ENCODE measurements at regions not wholly inside any gene's neighbourhood (a gene's known extent, or its start where the extent isn't known, plus 50 kb on each side); places are given as distances from the start of the nearest gene placed in this dataset.
"Not testable (repeated sequence)": the region's sequence is repeated elsewhere in the genome, so short reads cannot be mapped to it uniquely, and the experiment has no call there.

DNA sequence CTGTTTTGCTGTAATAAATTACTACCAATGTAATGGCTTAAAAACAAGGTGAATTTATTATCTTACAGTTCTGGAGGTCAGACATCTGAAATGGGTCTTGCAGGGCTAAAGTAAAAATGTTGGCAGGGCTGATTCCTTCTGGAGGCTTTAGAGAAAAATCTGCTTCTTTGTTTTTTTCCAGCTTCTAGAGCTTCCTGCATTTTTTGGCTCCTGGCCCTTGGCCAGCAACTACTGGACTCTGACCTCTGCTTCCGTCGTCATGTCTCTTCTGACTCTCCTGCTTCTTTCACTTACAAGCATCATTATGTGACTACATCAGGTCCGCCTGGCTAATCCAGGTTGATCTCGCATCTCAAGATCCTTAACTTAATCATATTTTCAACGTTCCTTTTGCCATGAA lies 350.9 kb downstream of the S1PR1 start:
- no peak for DNase-seq

DNA sequence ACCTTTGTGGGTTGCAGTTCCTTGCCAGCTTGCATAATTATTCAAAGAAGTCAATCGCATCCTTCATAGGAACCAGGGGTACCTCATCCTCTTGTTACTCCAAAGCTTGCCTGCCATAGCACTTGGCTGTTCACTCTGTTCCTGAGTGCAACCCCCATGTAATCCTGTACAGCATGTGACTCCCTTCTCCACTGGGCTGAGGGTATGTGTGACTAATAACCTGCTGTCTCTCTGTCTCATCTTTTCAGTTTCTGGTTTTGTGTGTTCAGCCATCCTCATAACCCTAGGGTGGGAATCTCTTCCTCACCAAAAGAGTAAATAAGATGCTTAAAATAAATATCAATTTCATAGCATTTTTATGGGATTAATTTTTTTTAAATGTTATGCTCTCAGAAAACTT lies 351.9 kb downstream of the S1PR1 start:
- no peak for DNase-seq

GRCh38 chr1:101592845-101593244 lies 356.0 kb downstream of the S1PR1 start:
- no peak for DNase-seq

- no peak for DNase-seq
Observed at GRCh38 chr1:101595881-101596374, 359.1 kb downstream of the S1PR1 start.

DNA sequence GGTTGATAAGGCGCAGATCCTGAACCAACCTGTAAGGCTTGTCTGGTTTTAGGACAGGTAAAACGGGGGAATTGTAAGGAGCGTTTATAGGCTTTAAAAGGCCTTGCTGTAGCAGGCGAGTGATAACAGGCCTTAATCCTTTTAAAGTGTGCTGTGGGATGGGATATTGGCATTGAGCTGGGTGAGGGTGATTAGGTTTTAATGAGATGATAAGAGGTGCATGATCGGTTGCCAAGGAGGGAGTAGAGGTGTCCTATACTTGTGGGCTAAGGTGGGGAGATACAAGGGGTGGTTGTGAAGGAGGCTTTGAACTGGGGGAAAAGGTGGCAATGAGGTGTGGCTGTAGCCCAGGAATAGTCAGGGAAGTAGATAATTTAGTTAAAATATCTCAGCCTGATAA lies 363.8 kb downstream of the S1PR1 start:
- not testable (repeated sequence) for DNase-seq

- DNase-seq = no peak
Observed at GRCh38 chr1:101603726-101604125, 366.9 kb downstream of the S1PR1 start.

DNA sequence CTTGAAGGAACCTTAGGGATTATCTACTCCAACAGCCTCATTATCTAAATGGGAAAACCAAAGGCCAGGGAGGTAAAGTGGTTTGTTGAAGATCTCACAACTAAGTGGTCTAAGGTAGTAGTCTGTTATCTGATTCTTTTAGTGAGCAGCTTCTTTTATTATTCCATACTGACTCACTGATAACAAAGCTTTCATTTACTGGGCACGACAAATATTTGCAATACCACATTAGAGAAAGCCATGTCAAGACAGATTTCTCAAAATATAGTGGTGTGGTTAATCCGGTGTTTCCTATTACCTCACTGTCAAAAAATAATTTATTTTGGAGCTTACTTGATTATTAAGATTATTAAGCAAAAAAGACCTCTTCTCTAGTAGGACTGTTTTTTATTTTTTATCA lies 369.1 kb downstream of the S1PR1 start:
- DNase-seq = no peak

DNA sequence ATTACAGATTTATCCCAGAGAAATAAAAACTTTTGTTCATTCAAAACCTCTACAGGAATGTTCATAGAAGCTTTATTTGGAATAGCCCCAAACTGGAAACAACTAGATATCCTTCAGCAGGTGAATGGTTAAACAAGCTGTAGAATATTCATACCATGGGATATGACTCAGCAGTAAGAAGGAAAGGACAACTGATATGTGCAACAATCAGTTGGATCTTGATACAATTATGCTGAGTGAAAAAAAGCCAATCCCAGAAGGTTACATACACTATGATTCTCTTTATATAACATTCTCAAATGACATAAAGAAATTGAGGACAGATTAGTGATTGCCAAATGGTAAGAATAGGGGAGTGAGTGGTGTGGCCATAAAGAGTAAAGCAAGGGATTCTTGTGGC lies 376.7 kb downstream of the S1PR1 start:
- no peak for DNase-seq

- DNase-seq = no peak
Observed at GRCh38 chr1:101618900-101619299, 377.8 kb downstream of the OLFM3 start.

- no peak for DNase-seq
Observed at GRCh38 chr1:101632548-101633272, 364.0 kb downstream of the OLFM3 start.

DNA sequence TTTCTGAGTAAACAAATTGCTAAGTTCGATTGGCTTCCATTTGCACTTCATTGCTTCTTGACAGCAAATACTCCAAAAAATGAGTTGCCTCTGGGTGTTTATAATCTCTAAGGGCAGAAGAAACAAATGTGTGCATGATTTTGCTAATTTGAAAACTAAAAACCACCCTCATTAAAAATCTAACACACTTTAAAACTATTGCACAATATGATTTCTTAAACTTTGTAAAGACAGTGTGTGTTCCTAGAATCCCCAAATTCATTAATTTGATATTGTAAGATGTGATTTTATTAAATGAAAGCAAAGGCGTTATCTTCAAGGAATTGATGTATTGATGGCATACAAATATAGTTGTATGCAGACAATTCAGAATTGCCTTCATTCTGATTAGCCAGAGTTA lies 350.9 kb downstream of the OLFM3 start:
- DNase-seq = no peak

GRCh38 chr1:101652484-101652883 lies 344.2 kb downstream of the OLFM3 start:
- DNase-seq = no peak

DNA sequence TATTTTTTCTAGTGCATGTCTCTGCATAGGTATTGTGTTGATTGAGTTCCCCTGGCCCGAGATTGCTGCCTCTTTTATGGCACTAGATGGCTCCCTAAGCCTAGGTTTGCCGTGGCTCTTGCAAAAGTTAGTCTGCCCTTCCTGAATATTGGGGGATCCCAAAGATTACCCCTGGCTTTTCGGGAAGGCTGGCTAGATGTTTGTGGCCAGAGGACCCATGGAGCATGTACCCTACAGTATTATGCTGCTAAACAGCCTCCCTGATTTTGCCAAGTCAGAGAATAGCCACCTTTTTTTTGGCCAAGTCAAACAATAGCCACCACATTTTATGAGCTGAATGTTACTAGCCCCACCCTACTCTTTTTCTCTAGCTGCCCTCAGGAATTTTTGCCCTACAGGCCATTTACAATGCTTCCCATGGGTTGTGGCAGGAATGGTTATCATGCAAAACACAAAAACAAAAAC lies 343.2 kb downstream of the OLFM3 start:
- no peak for DNase-seq

DNA sequence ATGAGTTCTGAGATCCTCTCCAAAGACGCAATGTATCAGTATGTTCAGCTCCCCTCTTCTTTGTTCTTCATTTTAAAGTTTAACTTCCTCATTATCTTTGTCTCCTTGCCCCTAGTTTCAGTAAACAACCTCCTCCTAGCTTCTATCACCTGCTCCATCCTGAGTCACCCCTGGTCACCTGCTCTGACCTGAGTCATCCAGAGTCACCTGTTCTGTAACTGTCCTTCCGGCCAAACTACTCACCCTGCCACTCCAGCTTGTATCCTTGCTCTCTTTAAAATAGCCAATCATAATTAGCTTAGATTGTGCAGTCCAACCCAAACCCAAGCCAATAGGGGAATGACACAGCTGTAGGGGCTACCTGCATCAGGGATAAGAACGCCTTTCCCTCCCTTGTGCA lies 332.0 kb downstream of the OLFM3 start:
- DNase-seq = no peak

GRCh38 chr1:101667761-101668160 lies 329.0 kb downstream of the OLFM3 start:
- no peak for DNase-seq

- DNase-seq = no peak
Observed at GRCh38 chr1:101683136-101683535, 313.6 kb downstream of the OLFM3 start.

GRCh38 chr1:101683561-101683960 lies 313.2 kb downstream of the OLFM3 start:
- no peak for DNase-seq

GRCh38 chr1:101697072-101697471 lies 299.7 kb downstream of the OLFM3 start:
- no peak for DNase-seq

GRCh38 chr1:101698681-101699080 lies 298.0 kb downstream of the OLFM3 start:
- no peak for DNase-seq

DNA sequence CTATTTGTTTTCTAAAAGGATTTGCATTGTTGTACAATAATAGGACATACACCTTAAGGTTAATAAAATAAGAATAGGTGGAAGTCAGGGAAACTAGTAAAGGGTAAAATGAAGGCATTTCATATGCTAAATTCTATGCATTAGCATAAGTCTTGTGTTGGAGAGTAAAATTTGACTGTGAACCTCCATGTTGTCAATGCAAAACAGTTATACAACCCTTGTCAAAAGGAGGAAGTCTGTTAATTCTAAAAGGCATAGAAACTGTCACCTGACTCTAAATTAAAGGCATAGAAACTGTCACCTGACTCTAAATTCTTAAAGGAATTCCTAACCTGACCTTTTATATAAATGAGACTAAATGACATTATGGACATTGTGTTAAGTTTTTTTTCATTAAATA lies 291.8 kb downstream of the OLFM3 start:
- DNase-seq = no peak

DNA sequence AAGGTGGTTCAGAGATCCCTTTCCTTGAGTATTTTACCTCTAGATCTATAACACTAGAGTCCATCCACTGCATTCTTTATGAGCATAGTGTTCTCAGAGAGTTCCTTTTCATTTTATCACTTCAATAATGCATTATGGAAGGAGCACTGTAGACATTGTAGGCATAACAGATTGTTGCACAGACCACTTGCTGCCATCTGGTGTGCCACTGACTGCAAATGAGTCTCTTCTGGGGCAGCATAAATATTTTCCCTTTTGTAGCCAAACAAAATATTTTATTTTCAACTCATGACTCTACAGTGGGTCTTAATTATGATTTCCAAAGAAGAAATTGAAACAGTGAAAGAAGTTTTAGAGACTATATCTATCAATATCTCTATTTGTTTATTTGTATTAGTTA lies 290.4 kb downstream of the OLFM3 start:
- DNase-seq = no peak

DNA sequence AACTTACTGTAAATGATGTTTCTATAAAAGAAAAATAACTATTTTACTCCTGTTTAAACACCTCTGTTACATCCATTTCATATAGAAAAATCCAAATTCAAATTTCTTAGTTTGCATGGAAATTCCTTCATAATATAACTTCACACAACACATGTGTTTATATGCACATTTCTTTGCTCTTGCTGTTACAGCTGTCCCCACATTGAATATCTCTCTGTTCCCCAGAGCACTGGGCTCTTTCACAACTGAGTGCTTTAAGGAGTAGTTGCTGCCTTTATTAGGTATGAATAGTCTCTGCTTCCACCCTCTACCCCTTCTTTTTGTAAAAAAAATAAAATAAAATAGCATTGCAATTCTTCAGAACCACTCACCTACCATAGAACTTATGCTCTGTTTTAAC lies 287.0 kb downstream of the OLFM3 start:
- no peak for DNase-seq

DNA sequence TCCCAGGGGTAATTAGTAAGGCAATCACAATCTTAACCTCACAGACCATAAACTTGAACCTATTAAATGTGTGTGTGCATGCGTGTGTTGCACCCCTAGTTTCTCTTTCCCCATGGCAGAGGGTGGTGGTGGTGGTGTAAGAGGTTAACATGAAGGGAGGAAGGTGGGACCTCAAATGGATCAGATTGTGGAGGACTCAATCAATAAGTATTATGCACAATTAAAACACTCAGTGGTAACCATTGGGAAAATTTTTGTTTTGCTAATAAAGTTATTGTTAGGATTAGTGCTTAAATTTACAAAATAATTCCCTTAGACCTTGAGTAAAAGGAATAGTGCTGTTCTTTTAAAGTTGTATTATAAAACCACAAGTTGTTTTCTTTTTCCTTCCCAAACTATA lies 283.0 kb downstream of the OLFM3 start:
- no peak for DNase-seq

GRCh38 chr1:101723415-101723814 lies 273.3 kb downstream of the OLFM3 start:
- no peak for DNase-seq

DNA sequence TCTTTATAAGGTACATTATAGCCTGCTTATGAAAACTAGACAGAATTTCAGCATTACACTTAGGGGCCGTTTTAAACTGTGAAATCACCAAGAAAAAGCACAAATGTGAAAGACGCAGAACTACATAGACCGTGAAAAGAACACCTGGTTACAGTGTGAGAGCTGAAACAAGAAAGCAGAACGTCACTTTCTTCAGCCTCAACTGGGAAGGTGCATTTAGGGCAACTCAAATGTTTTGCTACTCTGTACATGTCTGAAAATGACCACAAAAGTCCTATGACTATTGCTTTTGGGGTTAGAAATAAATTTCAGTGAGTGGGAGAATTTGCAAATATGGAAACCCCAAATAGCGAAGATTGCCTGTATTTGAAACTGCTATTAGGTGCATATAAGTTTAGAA lies 268.7 kb downstream of the OLFM3 start:
- no peak for DNase-seq
